GM12878 (cell line): ENCODE measurements at regions not wholly inside any gene's neighbourhood (a gene's known extent, or its start where the extent isn't known, plus 50 kb on each side); places are given as distances from the start of the nearest gene placed in this dataset.

Source experiments
- CHD1 ChIP-seq: IDR thresholded peaks from 2 replicates; pipeline ENCODE4 v1.6.1; 2012; ENCODE audit warnings: low read depth, low read length, improper control_type of control experiment
- FOXM1 ChIP-seq: IDR thresholded peaks from 2 replicates; pipeline ENCODE4 v1.6.1; 2012; ENCODE audit warnings: low read depth, mild to moderate bottlenecking, inconsistent platforms, low read length, moderate library complexity
- MAX ChIP-seq: IDR thresholded peaks from 2 replicates; pipeline ENCODE4 v1.6.1; 2012; ENCODE audit warnings: low read depth, low read length, improper control_type of control experiment
- POLR2AphosphoS5 ChIP-seq: IDR thresholded peaks from 2 replicates; pipeline ENCODE4 v1.6.1; 2011; ENCODE audit warnings: mild to moderate bottlenecking, low read length, inconsistent platforms
- SPI1 ChIP-seq: IDR thresholded peaks from 2 replicates; pipeline ENCODE4 v1.6.1; 2011; ENCODE audit warnings: low read depth, mild to moderate bottlenecking, low read length, moderate library complexity, borderline replicate concordance; ENCODE audit not compliant: insufficient read depth
- YY1 ChIP-seq: IDR thresholded peaks from 2 replicates; pipeline ENCODE4 v1.6.1; 2011; ENCODE audit warnings: low read depth, mild to moderate bottlenecking, low read length
- ZBTB33 ChIP-seq: fragments of 450-650 bp; IDR thresholded peaks from 2 replicates; pipeline ENCODE4 v1.6.1; 2017; ENCODE audit warnings: mild to moderate bottlenecking
- TF ChIP-seq, protein P1 (sequence below), 3 experiments: IDR thresholded peaks in 2 of 3; conservative IDR thresholded peaks in 1 of 3; 2 replicates each; pipeline ENCODE4 v1.5.1; 2011; ENCODE audit warnings: low read depth in 3 of 3, low read length in 3 of 3, mild to moderate bottlenecking in 3 of 3, control low read depth in 2 of 3, moderate library complexity in 2 of 3, inconsistent platforms in 1 of 3, mixed read lengths in 1 of 3; ENCODE audit not compliant: control insufficient read depth in 2 of 3, insufficient read depth in 1 of 3; ENCODE audit errors: extremely low read depth in 1 of 3
- TF ChIP-seq, protein P2 (sequence below): fragments of 450-650 bp; formaldehyde crosslinking; IDR thresholded peaks from 2 replicates; pipeline ENCODE4 v1.5.0; 2022; ENCODE audit warnings: mild to moderate bottlenecking, missing genetic modification characterization

- TF ChIP-seq YY1 (no peak), ZBTB33 (no peak), CHD1 (no peak), FOXM1 (no peak), POLR2AphosphoS5 (no peak), MAX (no peak), SPI1 (no peak)
- TF ChIP-seq, protein P1, sequence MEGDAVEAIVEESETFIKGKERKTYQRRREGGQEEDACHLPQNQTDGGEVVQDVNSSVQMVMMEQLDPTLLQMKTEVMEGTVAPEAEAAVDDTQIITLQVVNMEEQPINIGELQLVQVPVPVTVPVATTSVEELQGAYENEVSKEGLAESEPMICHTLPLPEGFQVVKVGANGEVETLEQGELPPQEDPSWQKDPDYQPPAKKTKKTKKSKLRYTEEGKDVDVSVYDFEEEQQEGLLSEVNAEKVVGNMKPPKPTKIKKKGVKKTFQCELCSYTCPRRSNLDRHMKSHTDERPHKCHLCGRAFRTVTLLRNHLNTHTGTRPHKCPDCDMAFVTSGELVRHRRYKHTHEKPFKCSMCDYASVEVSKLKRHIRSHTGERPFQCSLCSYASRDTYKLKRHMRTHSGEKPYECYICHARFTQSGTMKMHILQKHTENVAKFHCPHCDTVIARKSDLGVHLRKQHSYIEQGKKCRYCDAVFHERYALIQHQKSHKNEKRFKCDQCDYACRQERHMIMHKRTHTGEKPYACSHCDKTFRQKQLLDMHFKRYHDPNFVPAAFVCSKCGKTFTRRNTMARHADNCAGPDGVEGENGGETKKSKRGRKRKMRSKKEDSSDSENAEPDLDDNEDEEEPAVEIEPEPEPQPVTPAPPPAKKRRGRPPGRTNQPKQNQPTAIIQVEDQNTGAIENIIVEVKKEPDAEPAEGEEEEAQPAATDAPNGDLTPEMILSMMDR (IDR thresholded peaks at IDR 0.05 in 2 of 3, conservative IDR thresholded peaks at IDR 0.05 in 1 of 3; ENCODE audit: control insufficient read depth in 2 of 3, extremely low read depth in 1 of 3, insufficient read depth in 1 of 3, low read depth in 3 of 3, low read length in 3 of 3) = no peak
- TF ChIP-seq, protein P2, sequence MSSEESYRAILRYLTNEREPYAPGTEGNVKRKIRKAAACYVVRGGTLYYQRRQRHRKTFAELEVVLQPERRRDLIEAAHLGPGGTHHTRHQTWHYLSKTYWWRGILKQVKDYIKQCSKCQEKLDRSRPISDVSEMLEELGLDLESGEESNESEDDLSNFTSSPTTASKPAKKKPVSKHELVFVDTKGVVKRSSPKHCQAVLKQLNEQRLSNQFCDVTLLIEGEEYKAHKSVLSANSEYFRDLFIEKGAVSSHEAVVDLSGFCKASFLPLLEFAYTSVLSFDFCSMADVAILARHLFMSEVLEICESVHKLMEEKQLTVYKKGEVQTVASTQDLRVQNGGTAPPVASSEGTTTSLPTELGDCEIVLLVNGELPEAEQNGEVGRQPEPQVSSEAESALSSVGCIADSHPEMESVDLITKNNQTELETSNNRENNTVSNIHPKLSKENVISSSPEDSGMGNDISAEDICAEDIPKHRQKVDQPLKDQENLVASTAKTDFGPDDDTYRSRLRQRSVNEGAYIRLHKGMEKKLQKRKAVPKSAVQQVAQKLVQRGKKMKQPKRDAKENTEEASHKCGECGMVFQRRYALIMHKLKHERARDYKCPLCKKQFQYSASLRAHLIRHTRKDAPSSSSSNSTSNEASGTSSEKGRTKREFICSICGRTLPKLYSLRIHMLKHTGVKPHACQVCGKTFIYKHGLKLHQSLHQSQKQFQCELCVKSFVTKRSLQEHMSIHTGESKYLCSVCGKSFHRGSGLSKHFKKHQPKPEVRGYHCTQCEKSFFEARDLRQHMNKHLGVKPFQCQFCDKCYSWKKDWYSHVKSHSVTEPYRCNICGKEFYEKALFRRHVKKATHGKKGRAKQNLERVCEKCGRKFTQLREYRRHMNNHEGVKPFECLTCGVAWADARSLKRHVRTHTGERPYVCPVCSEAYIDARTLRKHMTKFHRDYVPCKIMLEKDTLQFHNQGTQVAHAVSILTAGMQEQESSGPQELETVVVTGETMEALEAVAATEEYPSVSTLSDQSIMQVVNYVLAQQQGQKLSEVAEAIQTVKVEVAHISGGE = no peak
These were observed 506.9 kb downstream of the MED13L start for GRCh38 chr12:115770643-115771042.
